ENCODE measurements at regions not wholly inside any gene's neighbourhood (a gene's known extent, or its start where the extent isn't known, plus 50 kb on each side); places are given as distances from the start of the nearest gene placed in this dataset.

DNA sequence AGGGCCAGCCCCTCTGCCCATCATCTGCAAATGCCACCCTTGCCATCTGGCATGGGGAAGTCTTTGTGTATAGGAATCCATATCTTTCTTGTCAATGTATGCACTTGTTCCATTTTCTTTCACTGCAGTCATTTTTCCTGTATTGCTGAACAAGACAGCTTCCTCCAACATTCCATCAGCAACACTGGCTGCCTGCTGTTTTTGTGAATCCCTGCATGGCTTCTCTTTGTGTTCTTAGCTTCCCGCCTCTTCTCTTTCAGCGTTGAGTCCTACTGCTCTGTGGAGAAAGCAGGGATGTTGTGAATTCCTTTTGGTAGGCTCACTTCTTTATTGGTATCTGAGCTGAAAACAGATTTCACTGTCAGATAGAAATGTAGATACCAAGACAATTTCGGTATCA, 150.0 kb downstream of the LPIN1 start:
- TF ChIP-seq, protein P1, sequence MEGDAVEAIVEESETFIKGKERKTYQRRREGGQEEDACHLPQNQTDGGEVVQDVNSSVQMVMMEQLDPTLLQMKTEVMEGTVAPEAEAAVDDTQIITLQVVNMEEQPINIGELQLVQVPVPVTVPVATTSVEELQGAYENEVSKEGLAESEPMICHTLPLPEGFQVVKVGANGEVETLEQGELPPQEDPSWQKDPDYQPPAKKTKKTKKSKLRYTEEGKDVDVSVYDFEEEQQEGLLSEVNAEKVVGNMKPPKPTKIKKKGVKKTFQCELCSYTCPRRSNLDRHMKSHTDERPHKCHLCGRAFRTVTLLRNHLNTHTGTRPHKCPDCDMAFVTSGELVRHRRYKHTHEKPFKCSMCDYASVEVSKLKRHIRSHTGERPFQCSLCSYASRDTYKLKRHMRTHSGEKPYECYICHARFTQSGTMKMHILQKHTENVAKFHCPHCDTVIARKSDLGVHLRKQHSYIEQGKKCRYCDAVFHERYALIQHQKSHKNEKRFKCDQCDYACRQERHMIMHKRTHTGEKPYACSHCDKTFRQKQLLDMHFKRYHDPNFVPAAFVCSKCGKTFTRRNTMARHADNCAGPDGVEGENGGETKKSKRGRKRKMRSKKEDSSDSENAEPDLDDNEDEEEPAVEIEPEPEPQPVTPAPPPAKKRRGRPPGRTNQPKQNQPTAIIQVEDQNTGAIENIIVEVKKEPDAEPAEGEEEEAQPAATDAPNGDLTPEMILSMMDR (IDR thresholded peaks at IDR 0.05) = no peak
- TF ChIP-seq POLR2A (IDR thresholded peaks at IDR 0.05) (no peak), POLR2AphosphoS5 (IDR thresholded peaks at IDR 0.05; ENCODE audit: insufficient read depth in 1 of 2, low read depth in 1 of 2) (no peak)
